ENCODE measurements at regions not wholly inside any gene's neighbourhood (a gene's known extent, or its start where the extent isn't known, plus 50 kb on each side); places are given as distances from the start of the nearest gene placed in this dataset.
A peak's percentile ranks its signal among the peaks of the same experiment; 100 is the strongest.

- no peak for DNase-seq (ENCODE audit: low read depth in 4 of 4, low spot score in 3 of 4)
Measured at GRCh38 chr2:4134551-4135550, 431.5 kb downstream of the DCDC2C start.

GRCh38 chr2:4135765-4136164 lies 432.4 kb downstream of the DCDC2C start:
- DNase-seq (ENCODE audit: low read depth in 4 of 4, low spot score in 3 of 4) = no peak

GRCh38 chr2:4139316-4139715 lies 435.9 kb downstream of the DCDC2C start:
- DNase-seq (ENCODE audit: low read depth in 4 of 4, low spot score in 3 of 4) = no peak

DNA sequence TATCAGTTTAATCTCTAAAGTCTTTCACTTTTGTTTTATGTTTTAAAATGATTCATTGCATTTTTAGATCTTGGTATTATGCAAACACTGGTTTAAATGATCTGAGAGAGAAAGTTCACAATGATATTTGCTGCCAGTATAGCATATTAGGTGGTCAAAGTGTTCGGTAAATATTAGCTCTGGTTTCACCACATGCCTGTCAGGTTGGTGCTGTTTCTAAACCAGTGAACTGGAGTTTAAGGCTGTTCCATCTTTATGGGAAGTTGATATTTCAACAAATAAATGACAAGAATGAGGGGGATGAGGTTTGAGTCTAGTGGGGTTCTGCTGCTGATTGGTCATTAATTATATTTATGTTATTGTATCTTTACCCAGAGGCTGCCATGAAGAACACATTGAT lies 436.4 kb downstream of the DCDC2C start:
- no peak for DNase-seq (ENCODE audit: low read depth in 4 of 4, low spot score in 3 of 4)

DNA sequence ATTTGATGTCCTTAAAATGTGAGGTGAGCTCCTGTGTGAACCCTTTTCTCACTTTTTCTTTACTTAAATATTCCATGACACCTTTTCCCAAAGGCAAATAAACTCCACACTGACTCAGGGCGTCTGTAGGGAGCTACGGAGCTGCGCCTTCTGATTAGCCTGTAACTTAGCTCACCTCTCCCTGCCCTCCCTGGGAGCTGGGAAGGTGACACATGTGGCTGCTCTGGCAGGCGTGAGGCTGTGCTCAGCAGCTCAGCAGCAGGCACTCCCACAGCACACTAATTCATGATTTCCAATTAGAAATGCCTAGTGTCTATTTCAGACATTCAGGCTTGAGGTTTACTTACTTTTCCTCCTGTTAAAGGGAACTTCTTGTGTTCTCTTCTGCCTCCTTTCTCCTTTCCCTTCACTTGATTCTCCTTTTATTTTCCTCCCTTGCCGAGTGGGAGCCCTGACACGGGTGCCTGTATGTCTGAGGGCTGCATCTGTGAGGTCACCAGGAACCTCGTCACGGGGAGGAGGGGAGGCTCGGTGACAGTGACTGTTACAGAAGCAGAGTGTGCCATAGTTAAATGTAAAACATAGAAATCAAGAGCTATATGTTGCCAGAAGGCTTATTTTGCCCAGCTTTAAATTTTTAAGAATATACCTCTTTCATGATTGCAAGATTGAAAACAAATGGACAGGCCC lies 437.1 kb downstream of the DCDC2C start:
- no peak for DNase-seq (ENCODE audit: low read depth in 4 of 4, low spot score in 3 of 4)

GRCh38 chr2:4144731-4145130 lies 441.4 kb downstream of the DCDC2C start:
- DNase-seq (ENCODE audit: low read depth in 4 of 4, low spot score in 3 of 4) = no peak

GRCh38 chr2:4151521-4151920 lies 448.1 kb downstream of the DCDC2C start:
- DNase-seq (ENCODE audit: low read depth in 4 of 4, low spot score in 3 of 4) = no peak

DNA sequence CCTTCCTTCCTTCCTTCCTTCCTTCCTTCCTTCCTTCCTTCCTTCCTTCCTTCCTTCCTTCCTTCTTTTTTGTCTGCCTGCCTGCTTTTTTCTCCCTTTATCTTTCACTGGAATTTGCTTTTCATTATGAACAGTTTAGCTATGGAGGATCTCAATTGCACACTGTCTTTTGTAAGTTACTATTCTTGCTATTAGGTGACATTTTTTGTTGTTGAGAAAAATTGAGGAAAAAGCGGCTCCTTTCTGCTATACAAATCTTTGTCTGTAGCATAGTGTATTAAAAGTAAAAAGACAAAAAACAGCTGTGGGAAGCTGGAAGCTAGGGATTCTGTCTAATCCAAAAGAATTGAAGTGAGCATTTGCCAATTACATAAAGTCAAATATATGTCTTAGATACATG lies 448.7 kb downstream of the DCDC2C start:
- no peak for DNase-seq (ENCODE audit: low read depth in 4 of 4, low spot score in 3 of 4)

GRCh38 chr2:4168834-4169233 lies 465.5 kb downstream of the DCDC2C start:
- DNase-seq (ENCODE audit: low read depth in 4 of 4, low spot score in 3 of 4) = no peak

GRCh38 chr2:4174796-4175195 lies 471.4 kb downstream of the DCDC2C start:
- no peak for DNase-seq (ENCODE audit: low read depth in 4 of 4, low spot score in 3 of 4)

DNA sequence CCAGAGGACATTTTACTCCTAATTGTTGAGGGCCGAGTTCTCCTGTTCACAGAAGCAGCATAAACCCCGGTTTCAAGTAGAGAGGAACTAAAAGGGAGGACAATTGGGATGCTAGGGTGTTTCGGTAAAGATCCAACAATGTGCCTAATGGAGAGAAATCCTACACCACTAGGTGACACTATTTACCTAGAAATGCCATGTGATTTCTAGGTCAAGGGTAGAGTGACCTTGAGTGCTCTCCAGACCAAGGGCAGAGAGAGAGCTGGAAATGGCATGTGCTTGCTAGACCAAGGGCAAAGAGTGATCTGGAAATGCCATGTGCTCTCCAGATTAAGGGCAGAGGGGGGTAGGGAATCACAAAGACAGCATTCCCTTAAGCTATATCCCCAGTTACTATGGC lies 472.0 kb downstream of the DCDC2C start:
- DNase-seq (ENCODE audit: low read depth in 4 of 4, low spot score in 3 of 4) = no peak

GRCh38 chr2:4180631-4181030 lies 477.3 kb downstream of the DCDC2C start:
- no peak for DNase-seq (ENCODE audit: low read depth in 4 of 4, low spot score in 3 of 4)

DNA sequence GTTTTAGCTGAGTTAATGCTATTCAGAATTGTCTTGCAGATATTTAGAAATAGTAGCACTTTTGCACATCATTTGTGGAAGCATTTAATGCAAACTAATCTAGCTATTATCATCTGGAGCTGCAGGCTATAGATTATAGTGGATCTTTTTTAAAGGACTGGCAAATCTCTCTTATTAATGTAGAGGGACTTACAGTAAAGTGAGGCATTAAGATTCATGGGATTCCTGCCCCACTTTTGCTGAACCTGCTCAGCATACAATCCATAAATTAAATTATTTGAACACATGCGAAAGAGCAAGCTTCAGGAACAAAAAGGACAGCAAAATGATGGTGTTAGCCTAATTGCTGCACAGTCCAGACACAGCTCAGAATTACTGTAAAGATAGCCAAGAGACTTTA lies 477.7 kb downstream of the DCDC2C start:
- DNase-seq (ENCODE audit: low read depth in 4 of 4, low spot score in 3 of 4) = no peak

DNA sequence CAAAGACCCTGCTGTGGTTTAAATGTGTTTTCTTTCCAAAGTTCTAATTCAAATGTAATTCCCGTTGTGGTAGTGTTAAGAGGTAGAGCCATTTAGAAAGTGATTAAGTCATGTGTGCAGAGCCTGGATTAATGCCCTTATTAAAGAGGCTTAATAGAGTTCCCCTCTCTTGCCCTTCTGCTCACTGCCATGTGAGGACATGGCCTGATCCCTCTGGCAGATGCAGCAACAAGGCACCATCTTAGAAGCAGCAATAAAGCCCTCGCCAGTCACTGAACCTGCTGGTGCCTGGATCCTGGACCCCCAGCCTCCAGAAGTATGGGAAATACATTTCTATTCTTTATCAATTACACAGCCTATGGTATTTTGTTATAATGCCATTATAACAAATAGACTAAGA lies 485.2 kb downstream of the DCDC2C start:
- no peak for DNase-seq (ENCODE audit: low read depth in 4 of 4, low spot score in 3 of 4)

DNA sequence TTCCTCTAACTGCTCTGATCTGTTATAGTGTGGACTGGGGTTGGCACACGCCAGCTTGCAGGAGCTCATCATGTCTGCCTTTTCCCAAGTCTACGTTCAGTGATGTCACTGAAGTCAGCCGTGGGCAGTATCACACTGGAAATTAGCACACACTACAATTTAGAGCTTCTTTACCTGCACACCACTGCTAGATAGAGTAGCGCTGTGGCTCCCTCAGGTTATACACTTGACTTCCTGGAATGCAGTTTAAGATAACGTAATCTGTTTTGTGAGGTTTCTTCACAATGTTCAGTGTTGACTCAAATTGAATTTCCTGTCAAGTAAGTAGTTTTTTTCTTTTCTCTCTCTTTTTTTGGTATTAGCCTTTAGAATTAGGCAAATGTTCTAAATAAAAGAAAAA lies 487.2 kb downstream of the DCDC2C start:
- no peak for DNase-seq (ENCODE audit: low read depth in 4 of 4, low spot score in 3 of 4)

DNA sequence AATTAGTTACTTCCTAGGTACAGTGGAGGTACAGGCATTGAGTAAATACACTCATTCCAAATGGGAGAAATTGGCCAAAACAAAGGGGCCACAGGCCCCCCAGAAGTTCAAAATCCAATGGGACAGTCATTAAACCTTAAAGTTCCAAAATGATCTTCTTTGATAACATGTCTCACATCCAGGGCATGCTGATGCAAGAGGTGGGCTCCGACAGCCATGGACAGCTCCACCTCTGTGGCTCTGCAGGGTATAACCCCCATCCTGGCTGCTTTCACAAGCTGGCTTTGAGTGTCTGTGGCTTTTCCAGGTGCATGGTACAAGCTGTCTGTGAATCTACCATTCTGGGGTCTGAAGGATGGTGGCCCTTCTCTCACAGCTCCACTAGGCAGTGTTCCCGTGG lies 488.7 kb downstream of the DCDC2C start:
- no peak for DNase-seq (ENCODE audit: low read depth in 4 of 4, low spot score in 3 of 4)

DNA sequence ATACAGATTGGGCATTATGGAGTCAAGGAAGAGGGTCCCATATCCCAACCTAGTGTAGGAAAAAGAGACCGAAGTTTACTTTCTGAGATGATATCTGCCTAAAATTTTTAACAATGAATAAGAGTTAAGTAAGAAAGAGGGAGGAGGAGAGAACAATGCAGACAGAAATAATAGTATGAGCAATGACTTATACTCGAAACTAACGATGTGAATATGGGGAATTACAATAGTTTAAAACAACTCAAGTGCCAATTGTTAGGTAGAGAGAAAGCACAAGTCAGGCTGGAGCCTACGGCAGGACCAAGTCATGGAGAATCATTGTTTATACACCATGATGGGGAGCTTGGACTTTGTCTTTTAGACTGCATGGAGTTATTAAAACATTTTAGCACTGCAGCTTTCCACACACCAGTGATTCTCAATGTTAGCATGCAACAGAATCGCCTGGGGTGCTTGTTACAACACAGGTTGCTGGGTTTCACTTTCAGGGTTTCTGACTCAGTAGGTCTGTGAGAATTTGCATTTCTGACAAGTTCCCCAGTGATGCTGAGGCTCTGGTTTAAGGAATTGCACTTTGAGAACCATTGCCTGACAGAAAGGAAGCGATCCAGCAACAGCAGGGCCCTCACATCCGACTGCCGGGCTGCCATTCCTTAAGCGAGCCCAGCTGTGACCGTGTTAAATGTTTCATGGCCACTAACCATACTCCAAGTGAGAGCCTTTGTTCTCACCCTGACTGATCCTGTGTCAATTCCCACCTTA lies 511.2 kb downstream of the DCDC2C start:
- peak in 3 of 4 donors; percentile 7 to 20 (median 16) for DNase-seq (ENCODE audit: low read depth in 4 of 4, low spot score in 3 of 4)

DNA sequence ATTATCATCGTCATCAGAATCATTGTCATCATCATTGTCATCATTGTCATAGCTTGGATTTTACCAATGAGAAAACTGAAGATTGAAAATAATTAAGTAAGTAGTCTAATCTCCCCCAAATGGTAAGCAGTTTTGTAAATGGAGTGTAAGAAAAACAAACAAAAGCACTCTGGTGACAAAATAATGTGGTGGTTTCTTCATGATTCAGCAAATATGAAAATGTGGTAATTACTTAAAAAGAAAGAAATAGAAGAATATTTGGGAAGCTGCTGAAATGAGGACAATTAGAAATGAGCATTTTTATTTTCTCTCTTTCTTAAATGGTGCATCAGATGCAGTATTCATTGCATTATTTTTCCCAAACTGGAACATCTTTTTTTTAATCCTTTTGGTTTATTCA lies 514.4 kb downstream of the DCDC2C start:
- DNase-seq (ENCODE audit: low read depth in 4 of 4, low spot score in 3 of 4) = no peak

- no peak for DNase-seq (ENCODE audit: low read depth in 4 of 4, low spot score in 3 of 4)
Measured at GRCh38 chr2:4219101-4219500, 515.7 kb downstream of the DCDC2C start.

DNA sequence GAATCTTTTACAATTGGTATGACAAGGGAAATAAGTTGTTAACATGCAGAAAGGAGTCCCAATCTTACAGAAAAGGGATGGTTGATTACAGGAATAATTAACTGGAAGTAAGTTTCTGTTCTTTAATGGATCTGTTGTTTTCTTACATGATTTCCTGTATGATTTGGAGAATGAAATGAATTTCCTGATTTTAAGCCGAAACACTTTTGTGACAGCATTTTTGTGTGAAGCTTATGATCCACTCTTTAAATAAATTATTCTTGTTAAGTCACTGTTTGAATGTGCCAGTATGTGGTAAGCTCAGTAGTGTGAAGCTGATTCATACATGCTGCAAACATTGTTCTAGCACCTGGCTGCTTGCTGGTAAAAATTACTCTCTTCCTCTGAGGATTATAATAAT lies 516.2 kb downstream of the DCDC2C start:
- no peak for DNase-seq (ENCODE audit: low read depth in 4 of 4, low spot score in 3 of 4)

DNA sequence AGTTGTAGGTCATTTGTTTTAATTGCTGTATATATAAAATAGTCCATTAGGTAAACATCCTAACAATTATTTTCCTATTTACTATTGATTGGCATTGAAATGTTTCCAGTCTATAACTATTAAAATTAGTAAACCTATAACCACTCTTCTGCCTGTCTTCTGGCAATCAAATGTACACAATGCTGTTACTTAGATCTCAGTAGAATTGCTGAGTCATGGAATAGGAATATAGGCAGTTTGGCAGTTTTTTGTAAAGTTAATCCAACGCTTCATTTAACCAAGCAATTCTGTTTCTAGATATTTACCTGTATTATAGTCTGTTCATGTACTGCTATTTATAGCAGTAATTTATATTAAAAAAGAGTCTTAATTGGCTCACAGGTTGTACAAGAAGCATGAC lies 518.1 kb downstream of the DCDC2C start:
- DNase-seq (ENCODE audit: low read depth in 4 of 4, low spot score in 3 of 4) = no peak
